ENCODE measurements at regions not wholly inside any gene's neighbourhood (a gene's known extent, or its start where the extent isn't known, plus 50 kb on each side); places are given as distances from the start of the nearest gene placed in this dataset.
"Not testable (repeated sequence)": the region's sequence is repeated elsewhere in the genome, so short reads cannot be mapped to it uniquely, and the experiment has no call there.

DNA sequence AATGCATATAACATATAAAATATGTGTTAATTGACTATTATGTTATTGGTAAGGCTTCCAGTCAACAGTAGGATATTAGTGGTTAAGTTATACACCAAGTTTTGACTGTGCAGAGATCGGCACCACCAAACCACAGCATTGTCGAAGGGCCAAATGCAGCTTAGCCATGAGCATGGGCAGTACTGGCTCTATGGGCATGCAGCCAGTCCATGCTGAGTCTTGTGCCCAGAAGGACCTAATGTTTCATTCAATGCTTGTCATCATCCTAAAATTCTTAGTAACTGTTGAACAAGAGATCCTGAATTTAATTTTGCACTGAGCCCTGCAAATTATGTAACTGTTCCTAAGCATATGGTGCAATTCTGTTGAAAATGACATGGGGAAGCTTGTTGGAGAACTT, 233.4 kb upstream of the HS3ST3A1 start:
- no peaks in the 10 kb centered on the region for H3K4me1 ChIP-seq
- H3K27me3 ChIP-seq = no peaks in the 10 kb centered on the region
- DNase-seq = no peak
- no peaks in the 10 kb centered on the region for H3K36me3 ChIP-seq
- no peak for ATAC-seq (ENCODE audit: low FRiP score in 2 of 2)
- no peak for TF ChIP-seq POLR2A (IDR thresholded peaks at IDR 0.05)
- TF ChIP-seq, protein P1, sequence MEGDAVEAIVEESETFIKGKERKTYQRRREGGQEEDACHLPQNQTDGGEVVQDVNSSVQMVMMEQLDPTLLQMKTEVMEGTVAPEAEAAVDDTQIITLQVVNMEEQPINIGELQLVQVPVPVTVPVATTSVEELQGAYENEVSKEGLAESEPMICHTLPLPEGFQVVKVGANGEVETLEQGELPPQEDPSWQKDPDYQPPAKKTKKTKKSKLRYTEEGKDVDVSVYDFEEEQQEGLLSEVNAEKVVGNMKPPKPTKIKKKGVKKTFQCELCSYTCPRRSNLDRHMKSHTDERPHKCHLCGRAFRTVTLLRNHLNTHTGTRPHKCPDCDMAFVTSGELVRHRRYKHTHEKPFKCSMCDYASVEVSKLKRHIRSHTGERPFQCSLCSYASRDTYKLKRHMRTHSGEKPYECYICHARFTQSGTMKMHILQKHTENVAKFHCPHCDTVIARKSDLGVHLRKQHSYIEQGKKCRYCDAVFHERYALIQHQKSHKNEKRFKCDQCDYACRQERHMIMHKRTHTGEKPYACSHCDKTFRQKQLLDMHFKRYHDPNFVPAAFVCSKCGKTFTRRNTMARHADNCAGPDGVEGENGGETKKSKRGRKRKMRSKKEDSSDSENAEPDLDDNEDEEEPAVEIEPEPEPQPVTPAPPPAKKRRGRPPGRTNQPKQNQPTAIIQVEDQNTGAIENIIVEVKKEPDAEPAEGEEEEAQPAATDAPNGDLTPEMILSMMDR (IDR thresholded peaks at IDR 0.05) = no peak
- no peak for TF ChIP-seq POLR2AphosphoS5 (IDR thresholded peaks at IDR 0.05)
- no peak overlapping the region for H3K27ac ChIP-seq
- no peaks in the 10 kb centered on the region for H3K9me3 ChIP-seq
- 63 to 96% methylated on average over 2 of the region's 2 CpGs for WGBS, 2 donors
- H3K4me3 ChIP-seq = no peak overlapping the region

GRCh38 chr17:13837417-13837816, 231.9 kb upstream of the COX10 start:
- no peak for TF ChIP-seq POLR2AphosphoS5 (IDR thresholded peaks at IDR 0.05)
- TF ChIP-seq EP300 (IDR thresholded peaks at IDR 0.05) = no peak
- TF ChIP-seq POLR2A (IDR thresholded peaks at IDR 0.05) = no peak
- TF ChIP-seq, protein P1 (IDR thresholded peaks at IDR 0.05) = no peak
- 91 to 98% methylated on average over 10 to 12 of the region's 12 CpGs for WGBS, 2 donors
- no peak overlapping the region for H3K27ac ChIP-seq

GRCh38 chr17:13840254-13840653, 229.1 kb upstream of the COX10 start:
- Histone ChIP-seq H3K27me3 (no peaks in the 10 kb centered on the region), H3K36me3 (no peaks in the 10 kb centered on the region), H3K9me3 (no peaks in the 10 kb centered on the region), H3K4me1 (no peaks in the 10 kb centered on the region), H3K4me3 (no peak overlapping the region), H3K27ac (no peak overlapping the region)
- WGBS, 2 donors = 42 to 55% methylated on average over 1 of the region's 1 CpG
- no peak for ATAC-seq (ENCODE audit: low FRiP score in 2 of 2)
- TF ChIP-seq POLR2A (IDR thresholded peaks at IDR 0.05) = no peak
- TF ChIP-seq POLR2AphosphoS5 (IDR thresholded peaks at IDR 0.05) = no peak
- no peak for TF ChIP-seq EP300 (IDR thresholded peaks at IDR 0.05)
- TF ChIP-seq, protein P1 (IDR thresholded peaks at IDR 0.05) = no peak
- no peak for DNase-seq

More at GRCh38 chr17:13837417-13837816, 231.9 kb upstream of the COX10 start:
- no peaks in the 10 kb centered on the region for H3K27me3 ChIP-seq
- H3K36me3 ChIP-seq = no peaks in the 10 kb centered on the region
- no peak for ATAC-seq (ENCODE audit: low FRiP score in 2 of 2)
- no peak for DNase-seq
- no peaks in the 10 kb centered on the region for H3K9me3 ChIP-seq
- H3K4me1 ChIP-seq = no peaks in the 10 kb centered on the region
- no peak overlapping the region for H3K4me3 ChIP-seq

DNA sequence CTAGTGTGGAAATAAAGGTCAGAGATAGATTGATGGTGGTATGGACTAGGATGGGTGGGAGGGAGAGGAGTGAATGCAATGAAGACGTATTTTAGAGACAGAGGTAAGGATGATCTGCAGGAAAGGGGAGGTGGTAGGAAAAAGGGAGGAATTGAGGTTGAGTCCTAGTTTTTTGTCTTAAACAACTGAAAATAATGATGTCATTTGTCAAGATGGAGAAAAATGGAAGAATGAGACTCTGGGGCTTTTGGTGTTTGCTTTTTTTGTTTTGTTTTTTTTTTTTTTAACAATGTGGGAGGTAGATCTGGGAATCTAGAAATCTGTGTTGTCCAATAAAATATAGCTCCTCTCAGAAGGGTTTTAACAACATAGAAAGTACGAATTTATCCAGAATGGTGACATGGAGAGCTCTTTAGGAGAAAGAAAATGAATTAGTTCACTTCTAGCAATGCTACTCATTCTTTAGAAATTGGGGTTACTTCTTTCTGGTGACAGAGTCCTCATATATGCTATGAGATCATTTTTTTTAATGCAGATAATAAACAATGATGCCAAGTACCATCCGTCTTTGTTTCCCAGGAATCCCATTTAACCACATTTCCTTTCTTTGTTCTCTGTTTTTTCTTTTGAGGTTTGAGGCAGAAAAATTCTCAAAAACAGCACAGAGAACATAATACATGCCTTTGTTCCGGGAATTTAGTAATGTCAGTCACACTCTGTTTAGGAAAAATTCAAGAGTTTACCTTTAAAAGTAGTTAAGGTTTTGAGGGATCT, 225.3 kb upstream of the COX10 start:
- TF ChIP-seq POLR2A (IDR thresholded peaks at IDR 0.05) (no peak), POLR2AphosphoS5 (IDR thresholded peaks at IDR 0.05) (no peak), EP300 (IDR thresholded peaks at IDR 0.05) (no peak)
- TF ChIP-seq, protein P1 (IDR thresholded peaks at IDR 0.05) = no peak
- Histone ChIP-seq H3K27me3 (no peaks in the 10 kb centered on the region), H3K4me3 (no peak overlapping the region), H3K27ac (no peak overlapping the region), H3K4me1 (no peaks in the 10 kb centered on the region), H3K36me3 (no peaks in the 10 kb centered on the region), H3K9me3 (no peaks in the 10 kb centered on the region)
- ATAC-seq (ENCODE audit: low FRiP score in 2 of 2) (no peak), DNase-seq (no peak)
- WGBS, 2 donors = 48 to 72% methylated on average over 4 of the region's 4 CpGs

DNA sequence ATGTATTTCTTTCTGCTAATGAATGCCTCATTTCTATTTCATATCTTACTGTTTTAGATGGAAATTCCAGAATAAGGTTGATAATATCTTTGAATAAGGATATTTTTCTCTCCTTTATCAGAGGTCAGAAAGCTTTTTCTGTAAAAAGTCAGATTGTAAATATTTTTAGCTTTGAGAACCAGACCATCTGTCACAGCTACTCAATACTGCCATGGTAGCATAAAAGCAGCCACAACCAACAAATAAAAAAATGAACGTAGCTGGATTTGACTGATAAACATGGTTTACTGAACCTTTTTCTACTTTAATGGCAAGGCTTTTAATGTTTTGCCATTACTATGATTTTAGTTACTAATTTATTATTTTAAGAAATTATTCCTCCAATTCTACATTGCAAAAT, 217.4 kb upstream of the COX10 start:
- Histone ChIP-seq H3K27me3 (no peaks in the 10 kb centered on the region), H3K36me3 (no peaks in the 10 kb centered on the region), H3K4me3 (no peak overlapping the region), H3K27ac (no peak overlapping the region), H3K4me1 (no peaks in the 10 kb centered on the region), H3K9me3 (no peaks in the 10 kb centered on the region)
- TF ChIP-seq EP300 (IDR thresholded peaks at IDR 0.05) (no peak), POLR2AphosphoS5 (IDR thresholded peaks at IDR 0.05) (no peak), POLR2A (IDR thresholded peaks at IDR 0.05) (no peak)
- TF ChIP-seq, protein P1 (IDR thresholded peaks at IDR 0.05) = no peak
- no peak for DNase-seq
- 81 to 82% methylated on average over 1 of the region's 1 CpG for WGBS, 2 donors
- ATAC-seq (ENCODE audit: low FRiP score in 2 of 2) = no peak

DNA sequence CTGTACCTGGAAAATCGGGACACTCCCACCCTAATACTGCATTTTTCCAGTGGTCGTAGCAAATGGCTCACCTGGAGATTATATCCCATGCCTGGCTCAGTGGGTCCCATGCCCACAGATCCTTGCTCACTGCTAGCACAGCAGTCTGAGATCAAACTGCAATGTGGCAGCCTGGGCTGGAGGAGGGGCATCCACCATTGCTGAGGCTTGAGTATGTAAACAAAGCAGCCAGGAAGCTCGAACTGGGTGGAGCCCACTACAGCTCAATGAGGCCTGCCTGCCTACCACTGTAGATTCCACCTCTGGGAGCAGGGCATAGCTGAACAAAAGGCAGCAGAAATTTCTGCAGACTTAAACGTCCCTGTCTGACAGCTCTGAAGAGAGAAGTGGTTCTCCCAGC, 213.6 kb upstream of the COX10 start:
- WGBS, 2 donors = 64 to 83% methylated on average over 3 to 4 of the region's 4 CpGs
- H3K27ac ChIP-seq; ATAC-seq (ENCODE audit: low FRiP score in 2 of 2); H3K9me3 ChIP-seq; H3K4me3 ChIP-seq; H3K27me3 ChIP-seq; DNase-seq; H3K4me1 ChIP-seq; H3K36me3 ChIP-seq: not testable (repeated sequence)
